ENCODE measurements at regions not wholly inside any gene's neighbourhood (a gene's known extent, or its start where the extent isn't known, plus 50 kb on each side); places are given as distances from the start of the nearest gene placed in this dataset.
A peak's percentile ranks its signal among the peaks of the same experiment; 100 is the strongest.

DNA sequence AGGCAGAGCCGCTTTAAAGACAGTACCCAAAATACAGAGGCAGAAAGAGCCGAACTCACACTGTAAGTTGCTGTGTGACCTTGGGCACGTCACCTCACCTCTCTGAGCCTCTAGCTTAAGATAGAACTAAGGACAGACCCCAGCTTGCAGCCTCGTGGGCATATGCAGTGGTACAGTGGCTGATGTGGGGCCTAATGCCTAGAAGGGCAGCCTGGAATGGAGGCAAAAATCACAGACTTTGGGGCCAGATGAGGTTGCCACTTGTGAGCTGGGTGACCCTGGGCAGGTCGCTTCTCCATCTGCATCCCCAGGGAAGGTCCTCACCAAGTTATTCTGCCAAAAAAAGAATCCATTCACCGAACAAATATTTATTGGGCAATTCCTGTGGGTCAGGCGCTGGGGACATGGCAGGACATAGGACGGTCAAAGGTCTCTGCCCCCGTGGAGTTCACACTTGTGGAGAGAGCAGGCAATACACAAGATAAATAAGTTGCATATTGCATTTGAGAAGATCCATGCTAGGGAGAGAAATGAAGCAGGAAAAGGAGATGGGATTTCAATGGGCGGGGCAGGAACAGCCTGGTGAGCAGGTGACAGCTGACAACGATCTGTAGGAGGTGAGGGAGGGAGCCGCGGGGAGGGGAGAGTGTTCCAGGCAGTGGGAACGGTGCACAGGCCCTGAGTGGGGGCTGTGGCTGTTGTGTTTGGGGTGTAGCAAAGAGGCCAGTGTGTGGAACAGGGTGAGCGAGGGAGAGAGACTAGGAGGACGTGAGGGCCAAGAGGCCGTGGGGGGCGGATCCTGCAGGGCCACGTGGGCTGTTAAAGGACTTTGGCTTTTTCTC, 115.2 kb downstream of the CEBPB start:
- TF ChIP-seq, protein P1, sequence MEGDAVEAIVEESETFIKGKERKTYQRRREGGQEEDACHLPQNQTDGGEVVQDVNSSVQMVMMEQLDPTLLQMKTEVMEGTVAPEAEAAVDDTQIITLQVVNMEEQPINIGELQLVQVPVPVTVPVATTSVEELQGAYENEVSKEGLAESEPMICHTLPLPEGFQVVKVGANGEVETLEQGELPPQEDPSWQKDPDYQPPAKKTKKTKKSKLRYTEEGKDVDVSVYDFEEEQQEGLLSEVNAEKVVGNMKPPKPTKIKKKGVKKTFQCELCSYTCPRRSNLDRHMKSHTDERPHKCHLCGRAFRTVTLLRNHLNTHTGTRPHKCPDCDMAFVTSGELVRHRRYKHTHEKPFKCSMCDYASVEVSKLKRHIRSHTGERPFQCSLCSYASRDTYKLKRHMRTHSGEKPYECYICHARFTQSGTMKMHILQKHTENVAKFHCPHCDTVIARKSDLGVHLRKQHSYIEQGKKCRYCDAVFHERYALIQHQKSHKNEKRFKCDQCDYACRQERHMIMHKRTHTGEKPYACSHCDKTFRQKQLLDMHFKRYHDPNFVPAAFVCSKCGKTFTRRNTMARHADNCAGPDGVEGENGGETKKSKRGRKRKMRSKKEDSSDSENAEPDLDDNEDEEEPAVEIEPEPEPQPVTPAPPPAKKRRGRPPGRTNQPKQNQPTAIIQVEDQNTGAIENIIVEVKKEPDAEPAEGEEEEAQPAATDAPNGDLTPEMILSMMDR (conservative IDR thresholded peaks at IDR 0.05; ENCODE audit: low read length) = no peak
- DNase-seq (ENCODE audit: low read depth) = peak; percentile 68
- H3K4me3 ChIP-seq (ENCODE audit: low read length) = peak overlapping the region; percentile 20; the same call in 1 of the 2 replicates

DNA sequence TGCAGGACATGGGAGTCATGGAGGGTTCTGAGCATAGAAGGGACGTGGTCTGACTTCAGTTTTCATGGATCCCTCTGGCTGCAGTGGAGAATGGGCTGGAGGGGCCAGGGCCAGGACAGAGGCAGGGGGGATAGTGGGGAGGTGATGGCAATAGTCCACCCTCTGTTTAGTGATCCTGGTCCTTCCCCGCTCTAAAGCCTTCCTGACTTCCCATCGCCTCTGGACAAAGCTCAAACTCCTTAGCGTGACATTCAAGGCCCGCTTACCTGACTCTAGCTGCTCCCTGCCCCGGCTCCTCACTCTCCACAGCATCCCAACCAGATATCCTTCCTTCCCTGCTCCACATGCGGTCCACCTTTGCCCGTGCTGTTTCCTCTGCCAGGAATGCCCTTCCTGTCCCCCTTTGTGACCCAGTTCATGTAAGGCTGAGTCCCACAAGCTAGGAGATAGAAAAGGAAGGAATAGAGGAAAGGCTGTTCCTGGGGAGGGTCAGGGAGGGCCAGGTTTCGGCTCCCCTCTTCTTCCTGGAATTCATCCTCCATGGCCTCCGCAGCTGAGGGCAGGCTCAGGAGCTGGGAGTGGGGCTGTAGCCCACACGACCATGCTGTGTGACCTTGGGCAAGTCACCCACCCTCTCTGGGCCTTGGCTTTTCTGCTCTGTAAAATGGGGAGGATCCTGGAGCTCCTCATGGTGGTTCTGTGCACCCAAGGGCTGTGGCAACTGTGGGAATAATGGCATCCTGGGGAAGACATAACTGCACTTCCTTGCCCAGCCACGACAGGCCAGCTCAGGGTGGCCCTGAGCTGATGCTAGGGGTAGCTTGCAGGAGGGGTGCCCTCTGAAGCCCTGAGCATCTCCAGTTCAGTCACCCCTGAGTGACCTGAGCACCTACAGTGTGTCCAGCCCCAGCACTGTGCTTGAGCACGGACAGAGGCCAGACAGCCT, 116.1 kb downstream of the CEBPB start:
- TF ChIP-seq, protein P1 (conservative IDR thresholded peaks at IDR 0.05; ENCODE audit: low read length) = no peak
- H3K4me3 ChIP-seq (ENCODE audit: low read length) = no peak overlapping the region
- no peak for DNase-seq (ENCODE audit: low read depth)

DNA sequence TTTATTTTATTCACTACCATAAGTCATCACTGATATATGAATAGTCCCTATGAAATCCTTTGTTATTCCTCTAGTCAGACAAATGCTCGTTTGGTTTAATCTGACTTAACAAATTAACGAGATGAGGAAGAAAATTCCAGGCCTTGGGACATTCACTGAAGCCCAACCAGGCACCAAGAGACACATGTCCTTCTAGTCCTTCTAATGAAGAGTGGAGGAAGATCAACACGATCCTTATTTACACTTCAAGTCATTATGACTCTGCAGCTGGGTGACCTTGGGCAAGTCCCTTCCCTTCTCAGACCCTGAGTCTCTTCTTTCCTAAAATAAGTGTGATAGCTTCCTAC, 117.5 kb downstream of the CEBPB start:
- TF ChIP-seq, protein P1 (conservative IDR thresholded peaks at IDR 0.05; ENCODE audit: low read length) = no peak
- no peak for DNase-seq (ENCODE audit: low read depth)
- no peak overlapping the region for H3K4me3 ChIP-seq (ENCODE audit: low read length)

DNA sequence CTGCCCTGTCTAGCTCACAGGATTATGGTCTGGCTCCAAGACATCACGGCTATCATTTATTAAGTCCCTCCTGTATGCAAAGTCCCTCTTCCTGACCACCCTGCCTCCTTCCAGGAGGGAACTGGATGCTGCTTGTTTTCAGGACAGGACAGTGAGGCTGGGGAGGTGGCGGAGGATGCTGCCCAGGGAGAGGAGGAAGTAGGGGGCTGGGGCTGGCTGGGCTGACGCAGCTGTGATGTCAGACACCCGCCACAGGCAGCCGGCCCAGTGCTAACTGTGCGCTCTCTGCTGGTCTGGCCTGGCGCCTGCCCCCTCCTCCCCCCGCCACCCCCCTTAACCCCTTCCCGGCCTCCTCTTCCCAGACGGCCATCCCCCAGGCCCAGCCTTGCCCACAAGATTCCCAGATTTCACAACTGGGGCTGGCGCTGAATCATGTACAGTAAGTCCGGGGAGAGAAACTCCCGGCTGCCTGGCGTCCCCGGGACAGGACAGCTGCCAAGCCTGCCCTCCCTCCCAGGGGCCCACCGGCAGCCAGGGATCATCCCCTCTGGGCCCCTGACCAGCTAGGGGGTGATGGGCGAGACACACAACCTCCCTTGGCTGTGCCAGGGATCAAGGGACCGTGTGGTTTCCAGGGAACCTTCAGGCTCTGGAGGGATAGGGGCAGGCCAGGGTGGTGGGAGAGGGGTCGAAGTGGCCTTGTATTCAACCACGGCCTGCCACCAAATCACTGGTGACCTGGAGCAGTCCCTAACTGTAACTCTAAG, 118.1 kb downstream of the CEBPB start:
- peak overlapping the region; percentile 39 for H3K4me3 ChIP-seq (ENCODE audit: low read length)
- TF ChIP-seq, protein P1 (conservative IDR thresholded peaks at IDR 0.05; ENCODE audit: low read length) = peak; percentile 21; the same call in 1 of the 2 replicates
- peak; percentile 100 for DNase-seq (ENCODE audit: low read depth)

DNA sequence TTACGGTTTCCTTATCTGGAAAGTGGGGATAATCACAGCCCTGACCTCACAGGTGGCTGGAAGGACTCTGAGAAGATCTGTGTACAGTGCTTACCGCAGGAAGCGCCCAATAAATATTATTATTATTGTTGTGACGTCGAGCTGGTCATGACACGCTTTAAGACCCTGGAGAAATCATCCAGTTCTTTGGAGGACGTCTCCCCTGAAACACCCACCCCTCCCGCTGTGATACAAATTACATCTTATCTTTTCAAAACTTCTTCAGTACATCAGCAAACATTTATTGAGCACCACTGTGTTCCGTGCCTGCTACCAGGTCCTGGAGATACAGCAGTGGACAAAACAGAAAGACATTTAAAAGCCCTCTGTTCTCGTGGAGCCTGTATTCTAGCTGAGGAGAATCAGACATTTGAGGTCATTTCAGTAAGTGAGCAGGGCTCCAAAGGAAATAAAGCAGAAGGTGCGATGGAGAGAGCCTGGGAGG, 118.7 kb downstream of the CEBPB start:
- TF ChIP-seq, protein P1 (conservative IDR thresholded peaks at IDR 0.05; ENCODE audit: low read length) = no peak
- peak overlapping the region; percentile 39 for H3K4me3 ChIP-seq (ENCODE audit: low read length)
- DNase-seq (ENCODE audit: low read depth) = peak; percentile 52

DNA sequence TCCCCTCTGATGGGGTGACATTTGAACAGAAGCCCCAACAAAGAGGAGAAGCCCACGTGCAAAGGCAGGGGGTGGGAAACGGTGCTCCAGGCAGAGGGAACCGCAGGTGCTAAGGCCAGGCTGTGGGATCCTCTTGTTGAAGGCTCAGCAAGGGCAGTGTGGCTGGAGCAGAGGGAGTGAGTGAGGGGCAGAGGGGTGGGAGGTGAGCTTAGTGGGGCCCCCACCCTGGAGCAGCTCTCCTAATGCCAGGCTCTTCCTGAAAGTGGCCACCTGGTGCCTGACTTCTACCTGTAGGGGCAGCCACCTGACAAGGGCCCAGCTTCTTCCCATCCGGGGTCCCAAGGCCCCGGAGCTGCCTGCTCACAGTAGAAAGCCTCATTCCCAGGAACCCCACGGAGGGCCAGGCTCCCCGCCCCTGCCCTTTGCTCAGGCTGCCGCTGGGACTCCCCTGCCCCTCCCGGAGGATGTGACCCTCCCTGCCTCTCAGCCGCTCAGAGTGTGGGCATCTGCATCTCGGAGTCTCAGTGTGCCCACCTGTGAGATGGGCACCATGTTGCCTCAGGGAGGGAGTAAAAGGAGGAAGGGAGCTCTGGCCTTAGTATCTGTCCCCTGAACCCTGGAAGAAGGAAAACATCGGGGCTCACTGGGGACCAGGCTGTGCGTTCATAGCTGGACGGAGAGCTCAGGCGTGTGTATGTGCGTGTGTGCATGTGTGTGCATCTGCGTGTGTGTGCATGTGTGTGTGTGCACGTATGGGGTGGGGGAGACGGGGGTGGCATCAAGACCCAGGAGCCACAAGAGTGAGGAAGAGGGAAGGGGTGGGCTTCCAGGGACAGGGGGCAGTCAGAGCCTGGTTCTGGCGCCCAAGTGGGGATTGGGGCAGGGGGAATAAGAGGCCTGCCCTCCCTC, 119.4 kb downstream of the CEBPB start:
- H3K4me3 ChIP-seq (ENCODE audit: low read length) = no peak overlapping the region
- no peak for DNase-seq (ENCODE audit: low read depth)
- TF ChIP-seq, protein P1 (conservative IDR thresholded peaks at IDR 0.05; ENCODE audit: low read length) = no peak

Data from AG10803 (cell line).